HepG2 (cell line): ENCODE measurements at regions not wholly inside any gene's neighbourhood (a gene's known extent, or its start where the extent isn't known, plus 50 kb on each side); places are given as distances from the start of the nearest gene placed in this dataset.

Source experiments
- ATAC-seq: fragments of 200-7000 bp; cut with Tn5 transposase; 3 replicates; pipeline ENCODE4 v1.9.1; 2020; ENCODE audit warnings: mild to moderate bottlenecking, moderate library complexity
- BruUV-seq: library from RNA; stranded (reverse); fragments of 400-500 nt; replicated peaks from 2 replicates; lab custom pipeline; 2021; lab: Mats Ljungman, UMichigan
- CTCF ChIA-PET: fragments of 300-600 bp; formaldehyde crosslinking; extraction: SDS; loops from one replicate; lab custom pipeline; 2021; ENCODE audit warnings: low total read pairs, inconsistent platforms, low intra/inter-chr PET ratio; lab: Yijun Ruan, JAX
- POLR2A ChIA-PET: fragments of 350-600 bp; sonication (Branson Sonifier 250); formaldehyde crosslinking; loops from one replicate; lab custom pipeline; 2020; ENCODE audit warnings: antibody characterized with exemption, inconsistent platforms; lab: Yijun Ruan, JAX
- DNase-seq: peaks from one replicate; pipeline ENCODE4 v3.0.0-alpha.2; 2015; ENCODE audit warnings: low spot score
- FAIRE-seq: peaks from 3 replicates; lab custom pipeline; 2011; peaks lifted over from hg19 to GRCh38; lab: Jason Lieb, UNC
- H2AFZ ChIP-seq: one replicate; pipeline ENCODE4 v1.6.1; 2011; ENCODE audit warnings: low read length, inconsistent platforms
- H3K27ac ChIP-seq: fragments of 300-600 bp; 3 replicates; pipeline ENCODE4 v1.8.0; 2011; ENCODE audit warnings: mixed run types, mild to moderate bottlenecking, mixed read lengths, low read length, inconsistent platforms; ENCODE audit not compliant: insufficient read depth; ENCODE audit errors: extremely low read length
- H3K27me3 ChIP-seq, 2 experiments: fragments of 200-600 bp in 1 of 2; 2 replicates in 1 of 2; 3 replicates in 1 of 2; pipeline versions ENCODE4 v1.6.0 to v1.8.0; 2011; ENCODE audit warnings: low read length in 2 of 2, mild to moderate bottlenecking in 2 of 2, moderate library complexity in 2 of 2, inconsistent platforms in 1 of 2; ENCODE audit not compliant: insufficient read depth in 2 of 2, control insufficient read depth in 1 of 2
- H3K36me3 ChIP-seq, 2 experiments: fragments of 200-600 bp in 1 of 2; replicated peaks in 1 of 2; 2 replicates in 1 of 2; 3 replicates in 1 of 2; pipeline versions ENCODE4 v1.5.1 to v1.8.0; 2011; ENCODE audit warnings: low read length in 2 of 2, inconsistent platforms in 1 of 2; ENCODE audit not compliant: insufficient read depth in 2 of 2, control insufficient read depth in 1 of 2
- H3K4me1 ChIP-seq: 2 replicates; pipeline ENCODE4 v1.5.1; 2012; ENCODE audit warnings: low read length, inconsistent platforms; ENCODE audit not compliant: insufficient read depth
- H3K4me2 ChIP-seq: 2 replicates; pipeline ENCODE4 v1.6.0; 2011; ENCODE audit warnings: low read depth, low read length, inconsistent platforms
- H3K4me3 ChIP-seq, 3 experiments: fragments of 200-600 bp in 1 of 3; sonication (generic), shearing (Covaris generic) in 1 of 3; replicated peaks in 1 of 3; 2 replicates each; pipeline ENCODE4 v1.5.1; 2011 to 2016; ENCODE audit warnings: low read length in 3 of 3, inconsistent platforms in 2 of 3, low read depth in 2 of 3, mild to moderate bottlenecking in 2 of 3, control low read depth in 1 of 3, mixed read lengths in 1 of 3; ENCODE audit not compliant: insufficient read depth in 1 of 3
- H3K79me2 ChIP-seq: one replicate; pipeline ENCODE4 v1.6.1; 2011; ENCODE audit warnings: low read length, inconsistent platforms; ENCODE audit not compliant: insufficient read depth
- H3K9ac ChIP-seq: 2 replicates; pipeline ENCODE4 v1.6.0; 2011; ENCODE audit warnings: mild to moderate bottlenecking, low read depth, low read length, inconsistent platforms; ENCODE audit not compliant: insufficient read depth
- H3K9me3 ChIP-seq: 2 replicates; pipeline ENCODE4 v1.5.1; 2012; ENCODE audit warnings: mild to moderate bottlenecking, low read length
- H4K20me1 ChIP-seq: 2 replicates; pipeline ENCODE4 v1.6.0; 2011; ENCODE audit warnings: inconsistent platforms, mild to moderate bottlenecking, low read length, moderate library complexity; ENCODE audit not compliant: insufficient read depth
- KLF6 ChIP-seq: IDR thresholded peaks from 2 replicates; pipeline ENCODE4 v1.8.0; 2016; ENCODE audit warnings: missing biosample characterization, missing genetic modification reagents
- MAFK ChIP-seq, 2 experiments: IDR thresholded peaks in 1 of 2; conservative IDR thresholded peaks in 1 of 2; 2 replicates each; pipeline ENCODE4 v1.6.1; 2011; ENCODE audit warnings: improper control_type of control experiment in 2 of 2, low read length in 2 of 2
- NFYC ChIP-seq: IDR thresholded peaks from 2 replicates; pipeline ENCODE4 v1.6.1; 2016; ENCODE audit warnings: missing genetic modification reagents, missing compliant biosample characterization
- NR2F6 ChIP-seq, 2 experiments: IDR thresholded peaks; 2 replicates each; pipeline ENCODE4 v1.6.1; 2016; ENCODE audit warnings: antibody characterized with exemption in 1 of 2, mild to moderate bottlenecking in 1 of 2
- POLR2AphosphoS5 ChIP-seq: IDR thresholded peaks from 2 replicates; pipeline ENCODE4 v1.6.1; 2012; ENCODE audit warnings: low read depth, low read length
- PTBP1 ChIP-seq: fragments of 200-400 bp; formaldehyde crosslinking; IDR thresholded peaks from 2 replicates; pipeline ENCODE4 v1.6.1; 2018; ENCODE audit warnings: low read length, low read depth; ENCODE audit not compliant: poor library complexity, severe bottlenecking
- SP140L ChIP-seq: sonication (generic); formaldehyde crosslinking; IDR thresholded peaks from 2 replicates; pipeline ENCODE4 v1.4.0; 2020; ENCODE audit warnings: missing genetic modification reagents, borderline replicate concordance
- ZNF12 ChIP-seq: sonication (generic); formaldehyde crosslinking; IDR thresholded peaks from 2 replicates; pipeline ENCODE4 v1.5.0; 2020; ENCODE audit warnings: missing genetic modification reagents
- ZNF3 ChIP-seq: IDR thresholded peaks from 2 replicates; pipeline ENCODE4 v1.7.0; 2017; ENCODE audit warnings: inconsistent platforms
- ZNF562 ChIP-seq: sonication (generic); formaldehyde crosslinking; IDR thresholded peaks from 2 replicates; pipeline ENCODE4 v1.8.0; 2022; ENCODE audit warnings: missing genetic modification reagents, borderline replicate concordance
- ZNF589 ChIP-seq: sonication (generic); formaldehyde crosslinking; conservative IDR thresholded peaks from 2 replicates; pipeline ENCODE4 v1.8.0; 2022; ENCODE audit warnings: mild to moderate bottlenecking, moderate library complexity, missing genetic modification reagents
- ZNF788 ChIP-seq: sonication (generic); formaldehyde crosslinking; IDR thresholded peaks from 2 replicates; pipeline ENCODE4 v1.5.0; 2020; ENCODE audit warnings: mild to moderate bottlenecking, missing genetic modification reagents, borderline replicate concordance
- ZNF790 ChIP-seq: sonication (generic); formaldehyde crosslinking; IDR thresholded peaks from 2 replicates; pipeline ENCODE4 v1.8.0; 2022; ENCODE audit warnings: missing genetic modification reagents, mild to moderate bottlenecking, borderline replicate concordance
- WGBS: methylation state at CpG from one replicate; pipeline ENCODE4 v1.1.6; 2017; ENCODE audit warnings: low lambda C conversion rate; 5-methylcytosine and 5-hydroxymethylcytosine counted together
- in situ Hi-C: cut with HindIII; loops from 2 replicates; pipeline ENCODE4 v1.10.0; 2017; ENCODE audit warnings: low pct_unique_long_range_greater_than_20kb; ENCODE audit not compliant: extremely low pct_ligation_motif_present
- intact Hi-C: fragments of 100-400 bp; cut with micrococcal nuclease; formaldehyde crosslinking; loops from one replicate; pipeline ENCODE4 v1.10.0; 2022; ENCODE audit not compliant: unreplicated experiment
- TF ChIP-seq, protein P1 (sequence below): IDR thresholded peaks from 2 replicates; pipeline ENCODE4 v1.6.1; 2016; ENCODE audit warnings: mild to moderate bottlenecking
- TF ChIP-seq, protein P2 (sequence below): sonication (generic); formaldehyde crosslinking; IDR thresholded peaks from 2 replicates; pipeline ENCODE4 v1.8.1; 2023; ENCODE audit warnings: mild to moderate bottlenecking, inconsistent platforms, moderate library complexity, missing genetic modification reagents, borderline replicate concordance
- TF ChIP-seq, protein P3 (sequence below): sonication (generic); formaldehyde crosslinking; IDR thresholded peaks from 2 replicates; pipeline ENCODE4 v1.8.0; 2022; ENCODE audit warnings: missing genetic modification reagents, low read depth, mild to moderate bottlenecking, borderline replicate concordance
- TF ChIP-seq, protein P4 (sequence below): sonication (generic); formaldehyde crosslinking; IDR thresholded peaks from 2 replicates; pipeline ENCODE4 v1.4.0; 2020; ENCODE audit warnings: missing genetic modification reagents

DNA sequence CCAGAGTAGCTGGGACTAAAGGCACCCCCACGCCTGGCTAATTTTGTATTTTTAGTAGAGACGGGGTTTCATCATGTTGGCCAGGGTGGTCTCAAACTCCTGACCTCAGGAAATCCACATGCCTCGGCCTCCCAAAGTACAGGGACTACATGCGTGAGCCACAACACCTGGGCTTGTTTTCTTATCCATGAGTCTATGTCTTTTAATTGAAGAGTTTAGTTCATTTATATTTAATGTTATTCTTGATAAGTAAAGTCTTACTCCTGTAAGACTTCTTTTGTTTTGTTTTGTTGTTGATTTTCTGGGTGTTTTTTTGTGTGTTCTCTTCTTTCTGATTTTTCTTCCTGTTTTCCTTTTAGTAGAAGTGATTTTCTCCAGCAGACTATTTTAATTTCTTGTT lies 621.0 kb downstream of the LTN1 start:
- POLR2A ChIA-PET = no interaction called here
- intact Hi-C loops (no loop called here), in situ Hi-C loops (no loop called here)
- TF ChIP-seq ZNF788 (CRISPR knock-in tag) (no peak), SP140L (CRISPR knock-in tag) (no peak), PTBP1 (no peak), KLF6 (no peak), POLR2AphosphoS5 (no peak), NFYC (no peak), ZNF790 (CRISPR knock-in tag) (no peak), ZNF12 (CRISPR knock-in tag) (no peak), MAFK (conservative IDR thresholded peaks at IDR 0.05 in 1 of 2, IDR thresholded peaks at IDR 0.05 in 1 of 2; ENCODE audit: low read length in 2 of 2) (no peak), ZNF562 (CRISPR knock-in tag) (no peak), NR2F6 (IDR thresholded peaks at IDR 0.05) (no peak), NR2F6 (CRISPR knock-in tag; IDR thresholded peaks at IDR 0.05) (no peak), ZNF3 (no peak), ZNF589 (no peak)
- TF ChIP-seq, protein P1, sequence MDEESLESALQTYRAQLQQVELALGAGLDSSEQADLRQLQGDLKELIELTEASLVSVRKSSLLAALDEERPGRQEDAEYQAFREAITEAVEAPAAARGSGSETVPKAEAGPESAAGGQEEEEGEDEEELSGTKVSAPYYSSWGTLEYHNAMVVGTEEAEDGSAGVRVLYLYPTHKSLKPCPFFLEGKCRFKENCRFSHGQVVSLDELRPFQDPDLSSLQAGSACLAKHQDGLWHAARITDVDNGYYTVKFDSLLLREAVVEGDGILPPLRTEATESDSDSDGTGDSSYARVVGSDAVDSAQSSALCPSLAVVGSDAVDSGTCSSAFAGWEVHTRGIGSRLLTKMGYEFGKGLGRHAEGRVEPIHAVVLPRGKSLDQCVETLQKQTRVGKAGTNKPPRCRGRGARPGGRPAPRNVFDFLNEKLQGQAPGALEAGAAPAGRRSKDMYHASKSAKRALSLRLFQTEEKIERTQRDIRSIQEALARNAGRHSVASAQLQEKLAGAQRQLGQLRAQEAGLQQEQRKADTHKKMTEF (CRISPR knock-in tag) = no peak
- TF ChIP-seq, protein P2, sequence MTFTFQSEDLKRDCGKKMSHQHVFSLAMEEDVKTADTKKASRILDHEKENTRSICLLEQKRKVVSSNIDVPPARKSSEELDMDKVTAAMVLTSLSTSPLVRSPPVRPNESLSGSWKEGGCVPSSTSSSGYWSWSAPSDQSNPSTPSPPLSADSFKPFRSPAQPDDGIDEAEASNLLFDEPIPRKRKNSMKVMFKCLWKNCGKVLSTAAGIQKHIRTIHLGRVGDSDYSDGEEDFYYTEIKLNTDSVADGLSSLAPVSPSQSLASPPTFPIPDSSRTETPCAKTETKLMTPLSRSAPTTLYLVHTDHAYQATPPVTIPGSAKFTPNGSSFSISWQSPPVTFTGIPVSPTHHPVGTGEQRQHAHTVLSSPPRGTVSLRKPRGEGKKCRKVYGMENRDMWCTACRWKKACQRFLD (CRISPR knock-in tag) = no peak
- TF ChIP-seq, protein P3, sequence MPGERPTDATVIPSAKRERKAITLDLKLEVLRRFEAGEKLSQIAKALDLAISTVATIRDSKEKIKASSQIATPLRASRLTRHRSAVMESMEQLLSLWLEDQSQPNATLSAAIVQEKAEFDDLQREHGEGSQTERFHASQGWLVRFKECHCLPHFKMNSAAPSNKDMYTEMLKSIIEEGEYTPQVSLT (CRISPR knock-in tag) = no peak
- TF ChIP-seq, protein P4, sequence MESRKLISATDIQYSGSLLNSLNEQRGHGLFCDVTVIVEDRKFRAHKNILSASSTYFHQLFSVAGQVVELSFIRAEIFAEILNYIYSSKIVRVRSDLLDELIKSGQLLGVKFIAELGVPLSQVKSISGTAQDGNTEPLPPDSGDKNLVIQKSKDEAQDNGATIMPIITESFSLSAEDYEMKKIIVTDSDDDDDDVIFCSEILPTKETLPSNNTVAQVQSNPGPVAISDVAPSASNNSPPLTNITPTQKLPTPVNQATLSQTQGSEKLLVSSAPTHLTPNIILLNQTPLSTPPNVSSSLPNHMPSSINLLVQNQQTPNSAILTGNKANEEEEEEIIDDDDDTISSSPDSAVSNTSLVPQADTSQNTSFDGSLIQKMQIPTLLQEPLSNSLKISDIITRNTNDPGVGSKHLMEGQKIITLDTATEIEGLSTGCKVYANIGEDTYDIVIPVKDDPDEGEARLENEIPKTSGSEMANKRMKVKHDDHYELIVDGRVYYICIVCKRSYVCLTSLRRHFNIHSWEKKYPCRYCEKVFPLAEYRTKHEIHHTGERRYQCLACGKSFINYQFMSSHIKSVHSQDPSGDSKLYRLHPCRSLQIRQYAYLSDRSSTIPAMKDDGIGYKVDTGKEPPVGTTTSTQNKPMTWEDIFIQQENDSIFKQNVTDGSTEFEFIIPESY (CRISPR knock-in tag) = no peak

More for the DNA sequence above, 621.0 kb downstream of the LTN1 start:
- no peaks in the 10 kb centered on the region for H3K27me3 ChIP-seq
- H3K4me3 ChIP-seq = no peak overlapping the region
- H3K4me2 ChIP-seq = no peak overlapping the region
- H3K9me3 ChIP-seq = peaks cover 90% of the 10 kb centered on the region
- CTCF ChIA-PET = no interaction called here
- H3K36me3 ChIP-seq = no peaks in the 10 kb centered on the region
- WGBS = 22% methylated on average over 4 of the region's 4 CpGs
- H3K4me1 ChIP-seq = no peaks in the 10 kb centered on the region
- BruUV-seq = no TSS peak
- no peak overlapping the region for H3K27ac ChIP-seq
- H3K79me2 ChIP-seq = no peaks in the 10 kb centered on the region
- DNase-seq (no peak), FAIRE-seq (no peak), ATAC-seq (no peak)
- no peak overlapping the region for H3K9ac ChIP-seq
- no peak overlapping the region for H2AFZ ChIP-seq
- no peaks in the 10 kb centered on the region for H4K20me1 ChIP-seq
